ENCODE measurements at regions not wholly inside any gene's neighbourhood (a gene's known extent, or its start where the extent isn't known, plus 50 kb on each side); places are given as distances from the start of the nearest gene placed in this dataset.

- CTCF ChIA-PET (ENCODE audit: low intra/inter-chr PET ratio, low total read pairs) = no interaction called here
- in situ Hi-C loops (cut with HindIII; ENCODE audit: extremely low pct_ligation_motif_present, low pct_unique_long_range_greater_than_20kb) = no loop called here
- no peaks in the 10 kb centered on the region for H3K79me2 ChIP-seq (ENCODE audit: insufficient read depth, low read length)
- no peak overlapping the region for H3K4me3 ChIP-seq (replicated peaks in 1 of 3; ENCODE audit: insufficient read depth in 1 of 3, low read depth in 2 of 3, low read length in 3 of 3)
- intact Hi-C loops (cut with micrococcal nuclease; ENCODE audit: unreplicated experiment) = no loop called here
- no peak overlapping the region for H2AFZ ChIP-seq (ENCODE audit: low read length)
- no peak overlapping the region for H3K27ac ChIP-seq (ENCODE audit: extremely low read length, insufficient read depth, low read length)
- no peaks in the 10 kb centered on the region for H4K20me1 ChIP-seq (ENCODE audit: insufficient read depth, low read length)
- ATAC-seq (no peak), FAIRE-seq (no peak), DNase-seq (ENCODE audit: low spot score) (no peak)
- no peak overlapping the region for H3K9ac ChIP-seq (ENCODE audit: insufficient read depth, low read depth, low read length)
- no peak for TF ChIP-seq THAP11 (CRISPR knock-in tag; IDR thresholded peaks at IDR 0.05)
- TF ChIP-seq ZBTB38 (CRISPR knock-in tag; IDR thresholded peaks at IDR 0.05) = no peak
- no peak for TF ChIP-seq POLR2AphosphoS5 (IDR thresholded peaks at IDR 0.05; ENCODE audit: low read depth, low read length)
- TF ChIP-seq MIXL1 (CRISPR knock-in tag; IDR thresholded peaks at IDR 0.05) = no peak
- no peak for TF ChIP-seq FOXC1 (CRISPR knock-in tag; IDR thresholded peaks at IDR 0.05; ENCODE audit: borderline replicate concordance)
- no peak for TF ChIP-seq ARNT2 (CRISPR knock-in tag; IDR thresholded peaks at IDR 0.05; ENCODE audit: low read depth)
- no peak for TF ChIP-seq BRCA1 (CRISPR knock-in tag; IDR thresholded peaks at IDR 0.05)
- TF ChIP-seq SMC3 (IDR thresholded peaks at IDR 0.05; ENCODE audit: low read length) = no peak
- no peak for TF ChIP-seq ZNF615 (CRISPR knock-in tag; IDR thresholded peaks at IDR 0.05; ENCODE audit: borderline replicate concordance)
- TF ChIP-seq SALL1 (CRISPR knock-in tag; IDR thresholded peaks at IDR 0.05) = no peak
- TF ChIP-seq ZNF558 (CRISPR knock-in tag; IDR thresholded peaks at IDR 0.05; ENCODE audit: borderline replicate concordance) = no peak
- TF ChIP-seq FLYWCH1 (CRISPR knock-in tag; IDR thresholded peaks at IDR 0.05) = no peak
- TF ChIP-seq STAG1 (CRISPR knock-in tag; IDR thresholded peaks at IDR 0.05) = no peak
- TF ChIP-seq SP5 (CRISPR knock-in tag; IDR thresholded peaks at IDR 0.05; ENCODE audit: borderline replicate concordance, low read depth) = no peak
- TF ChIP-seq ZNF543 (CRISPR knock-in tag; IDR thresholded peaks at IDR 0.05) = no peak
- TF ChIP-seq PAX8 (CRISPR knock-in tag; IDR thresholded peaks at IDR 0.05; ENCODE audit: borderline replicate concordance) = no peak
- TF ChIP-seq RBAK (CRISPR knock-in tag; IDR thresholded peaks at IDR 0.05) = no peak
- TF ChIP-seq SNAI1 (CRISPR knock-in tag; IDR thresholded peaks at IDR 0.05; ENCODE audit: borderline replicate concordance) = no peak
- TF ChIP-seq ATF1 (CRISPR knock-in tag; IDR thresholded peaks at IDR 0.05) = no peak
- no peak overlapping the region for H3K4me2 ChIP-seq (ENCODE audit: low read depth, low read length)
- H3K36me3 ChIP-seq (replicated peaks in 1 of 2; ENCODE audit: control insufficient read depth in 1 of 2, insufficient read depth in 2 of 2, low read length in 2 of 2) = no peaks in the 10 kb centered on the region
- no peaks in the 10 kb centered on the region for H3K4me1 ChIP-seq (ENCODE audit: insufficient read depth, low read length)
- no peaks in the 10 kb centered on the region; a peak in 1 of 5 replicates for H3K27me3 ChIP-seq (ENCODE audit: control insufficient read depth in 1 of 2, insufficient read depth in 2 of 2, low read length in 2 of 2)
- POLR2A ChIA-PET = no interaction called here
- no TSS peak for BruUV-seq (replicated peaks)
- 0% methylated on average over 2 of the region's 2 CpGs for WGBS (ENCODE audit: low lambda C conversion rate)
- H3K9me3 ChIP-seq (ENCODE audit: low read length) = 0 out of 2 replicates have a peak, but pooled peaks cover 7% of the 10 kb centered on the region
Measured at GRCh38 chr1:167146903-167147539, 53.1 kb downstream of the STYXL2 start.
